ENCODE measurements at regions not wholly inside any gene's neighbourhood (a gene's known extent, or its start where the extent isn't known, plus 50 kb on each side); places are given as distances from the start of the nearest gene placed in this dataset.
A peak's percentile ranks its signal among the peaks of the same experiment; 100 is the strongest.

DNA sequence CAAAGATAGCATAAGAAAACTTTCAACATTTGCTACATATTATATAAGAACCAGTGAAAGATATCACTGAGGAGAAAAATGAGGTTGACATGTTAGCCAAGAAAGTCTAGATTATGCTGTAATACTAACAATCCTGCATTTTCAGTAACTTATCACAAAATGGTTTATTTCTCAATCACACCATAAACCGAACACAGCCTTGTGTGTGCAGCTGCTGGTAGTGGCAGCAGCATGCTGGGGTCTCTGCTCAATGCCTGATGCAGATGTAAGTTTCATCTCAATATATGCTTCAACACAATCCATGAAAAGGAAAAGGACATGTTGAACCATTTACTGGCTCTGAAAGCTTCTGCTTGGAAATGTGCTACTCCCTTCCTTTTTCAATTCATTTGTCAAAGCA lies 376.3 kb downstream of the GPD2 start:
- TF ChIP-seq, protein P1, sequence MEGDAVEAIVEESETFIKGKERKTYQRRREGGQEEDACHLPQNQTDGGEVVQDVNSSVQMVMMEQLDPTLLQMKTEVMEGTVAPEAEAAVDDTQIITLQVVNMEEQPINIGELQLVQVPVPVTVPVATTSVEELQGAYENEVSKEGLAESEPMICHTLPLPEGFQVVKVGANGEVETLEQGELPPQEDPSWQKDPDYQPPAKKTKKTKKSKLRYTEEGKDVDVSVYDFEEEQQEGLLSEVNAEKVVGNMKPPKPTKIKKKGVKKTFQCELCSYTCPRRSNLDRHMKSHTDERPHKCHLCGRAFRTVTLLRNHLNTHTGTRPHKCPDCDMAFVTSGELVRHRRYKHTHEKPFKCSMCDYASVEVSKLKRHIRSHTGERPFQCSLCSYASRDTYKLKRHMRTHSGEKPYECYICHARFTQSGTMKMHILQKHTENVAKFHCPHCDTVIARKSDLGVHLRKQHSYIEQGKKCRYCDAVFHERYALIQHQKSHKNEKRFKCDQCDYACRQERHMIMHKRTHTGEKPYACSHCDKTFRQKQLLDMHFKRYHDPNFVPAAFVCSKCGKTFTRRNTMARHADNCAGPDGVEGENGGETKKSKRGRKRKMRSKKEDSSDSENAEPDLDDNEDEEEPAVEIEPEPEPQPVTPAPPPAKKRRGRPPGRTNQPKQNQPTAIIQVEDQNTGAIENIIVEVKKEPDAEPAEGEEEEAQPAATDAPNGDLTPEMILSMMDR (IDR thresholded peaks at IDR 0.05; ENCODE audit: insufficient read depth, low read depth, low read length) = no peak
- no peaks in the 10 kb centered on the region for H3K27me3 ChIP-seq (ENCODE audit: control insufficient read depth, insufficient read depth, low read length)
- no peak for DNase-seq (ENCODE audit: low read depth)
- ChIA-PET POLR2A (no interaction called here), CTCF (no interaction called here)
- no peak overlapping the region for H3K4me3 ChIP-seq (ENCODE audit: low read depth, low read length)
- H3K36me3 ChIP-seq (ENCODE audit: control insufficient read depth, insufficient read depth, low read length) = no peaks in the 10 kb centered on the region

DNA sequence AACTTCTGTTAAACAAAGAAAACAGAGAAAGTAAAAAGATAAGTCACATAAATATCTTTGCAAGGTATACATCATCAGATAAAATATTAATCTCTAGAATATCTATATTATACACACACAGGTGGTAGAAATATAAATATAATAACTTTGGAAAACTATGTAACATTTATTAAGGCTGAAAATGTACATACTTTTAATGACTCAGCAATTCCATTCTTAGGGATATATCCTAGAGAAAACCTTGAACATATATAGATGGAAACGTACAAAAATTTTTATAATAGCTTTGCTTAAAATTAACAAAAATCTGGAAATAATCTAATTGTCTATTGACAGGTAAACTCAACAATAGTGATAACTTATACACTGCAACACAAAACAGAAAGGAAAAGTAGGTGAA lies 381.3 kb downstream of the GPD2 start:
- ChIA-PET POLR2A (no interaction called here), CTCF (no interaction called here)
- Histone ChIP-seq H3K4me3 (ENCODE audit: low read depth, low read length) (no peak overlapping the region), H3K27me3 (ENCODE audit: control insufficient read depth, insufficient read depth, low read length) (no peaks in the 10 kb centered on the region), H3K36me3 (ENCODE audit: control insufficient read depth, insufficient read depth, low read length) (no peaks in the 10 kb centered on the region)
- no peak for DNase-seq (ENCODE audit: low read depth)
- TF ChIP-seq, protein P1 (IDR thresholded peaks at IDR 0.05; ENCODE audit: insufficient read depth, low read depth, low read length) = no peak

DNA sequence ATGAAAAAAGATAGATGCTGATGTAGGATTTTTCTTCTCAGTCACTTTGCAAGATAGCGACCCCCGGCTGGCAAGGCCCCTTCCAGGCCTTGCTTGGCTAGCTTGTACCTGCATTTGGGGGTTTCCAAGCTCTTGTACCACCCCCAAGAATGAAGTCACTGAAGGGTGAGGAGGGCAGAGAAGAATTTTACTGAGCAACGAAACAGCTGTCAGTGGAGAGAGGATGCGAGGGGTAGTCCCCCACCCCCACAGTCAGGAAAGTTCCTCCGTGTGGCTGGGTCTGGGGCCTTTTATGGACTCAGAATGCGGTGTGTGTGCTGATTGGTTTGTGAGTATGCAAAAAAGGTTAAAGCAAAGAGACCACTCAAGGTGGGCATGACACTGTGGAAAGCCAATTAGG lies 382.0 kb downstream of the GPD2 start:
- no peaks in the 10 kb centered on the region for H3K36me3 ChIP-seq (ENCODE audit: control insufficient read depth, insufficient read depth, low read length)
- TF ChIP-seq, protein P1 (IDR thresholded peaks at IDR 0.05; ENCODE audit: insufficient read depth, low read depth, low read length) = no peak
- no peak for DNase-seq (ENCODE audit: low read depth)
- ChIA-PET POLR2A (no interaction called here), CTCF (no interaction called here)
- no peaks in the 10 kb centered on the region for H3K27me3 ChIP-seq (ENCODE audit: control insufficient read depth, insufficient read depth, low read length)
- H3K4me3 ChIP-seq (ENCODE audit: low read depth, low read length) = no peak overlapping the region

DNA sequence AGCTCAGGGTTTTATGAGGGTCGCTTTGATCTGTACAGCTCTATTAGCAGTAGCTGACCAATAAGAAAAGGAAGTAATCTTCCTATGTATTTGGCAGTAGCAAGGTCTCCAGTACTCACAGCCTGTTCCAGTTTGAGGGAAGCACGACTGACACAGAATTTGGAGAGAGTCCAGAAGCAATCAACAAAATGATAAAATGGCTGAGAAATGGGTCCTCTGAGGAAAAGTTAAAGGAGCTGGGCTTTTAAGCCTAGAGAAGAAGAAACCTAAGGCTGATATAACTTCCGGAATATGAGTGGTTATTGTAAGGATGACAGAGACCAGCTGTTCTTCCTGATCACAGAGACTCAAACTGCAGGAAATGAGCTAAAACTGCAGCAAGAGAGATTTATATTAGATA lies 382.8 kb downstream of the GPD2 start:
- Histone ChIP-seq H3K27me3 (ENCODE audit: control insufficient read depth, insufficient read depth, low read length) (no peaks in the 10 kb centered on the region), H3K4me3 (ENCODE audit: low read depth, low read length) (no peak overlapping the region), H3K36me3 (ENCODE audit: control insufficient read depth, insufficient read depth, low read length) (no peaks in the 10 kb centered on the region)
- ChIA-PET POLR2A (no interaction called here), CTCF (no interaction called here)
- TF ChIP-seq, protein P1 (IDR thresholded peaks at IDR 0.05; ENCODE audit: insufficient read depth, low read depth, low read length) = no peak
- no peak for DNase-seq (ENCODE audit: low read depth)

DNA sequence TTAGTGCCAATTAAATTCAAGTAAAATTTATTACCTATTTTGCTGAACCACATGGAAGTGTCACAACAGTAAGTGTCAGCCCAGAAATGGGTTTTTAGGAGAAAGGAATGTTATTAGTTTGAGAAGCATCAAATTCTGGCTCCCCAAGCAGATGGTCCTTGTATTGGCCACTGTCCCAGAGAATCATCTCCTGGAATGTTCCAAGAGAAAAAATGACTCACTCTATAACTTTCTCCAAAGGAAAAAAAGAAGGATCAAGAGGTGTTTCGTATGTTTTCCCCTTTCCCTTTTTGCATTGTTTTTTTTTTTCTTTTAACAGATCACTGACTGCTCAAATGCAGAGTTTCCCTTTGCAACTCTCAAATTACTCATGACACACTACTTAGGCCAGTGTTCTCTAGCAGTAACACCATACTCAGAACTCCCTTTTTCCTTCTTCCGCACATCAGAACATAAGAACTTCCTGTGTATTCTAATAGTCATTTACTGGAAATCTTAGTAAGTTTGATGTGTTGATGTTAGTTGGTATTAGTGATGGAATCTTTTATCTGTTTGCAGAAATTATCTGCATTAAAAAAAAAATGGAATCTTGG lies 390.3 kb downstream of the GPD2 start:
- TF ChIP-seq, protein P1 (IDR thresholded peaks at IDR 0.05; ENCODE audit: insufficient read depth, low read depth, low read length) = no peak
- H3K4me3 ChIP-seq (ENCODE audit: low read depth, low read length) = no peak overlapping the region
- ChIA-PET CTCF (no interaction called here), POLR2A (no interaction called here)
- no peaks in the 10 kb centered on the region for H3K27me3 ChIP-seq (ENCODE audit: control insufficient read depth, insufficient read depth, low read length)
- H3K36me3 ChIP-seq (ENCODE audit: control insufficient read depth, insufficient read depth, low read length) = no peaks in the 10 kb centered on the region
- peak; percentile 60 for DNase-seq (ENCODE audit: low read depth)

All from BJ (cell line).